ENCODE measurements at regions not wholly inside any gene's neighbourhood (a gene's known extent, or its start where the extent isn't known, plus 50 kb on each side); places are given as distances from the start of the nearest gene placed in this dataset.

DNA sequence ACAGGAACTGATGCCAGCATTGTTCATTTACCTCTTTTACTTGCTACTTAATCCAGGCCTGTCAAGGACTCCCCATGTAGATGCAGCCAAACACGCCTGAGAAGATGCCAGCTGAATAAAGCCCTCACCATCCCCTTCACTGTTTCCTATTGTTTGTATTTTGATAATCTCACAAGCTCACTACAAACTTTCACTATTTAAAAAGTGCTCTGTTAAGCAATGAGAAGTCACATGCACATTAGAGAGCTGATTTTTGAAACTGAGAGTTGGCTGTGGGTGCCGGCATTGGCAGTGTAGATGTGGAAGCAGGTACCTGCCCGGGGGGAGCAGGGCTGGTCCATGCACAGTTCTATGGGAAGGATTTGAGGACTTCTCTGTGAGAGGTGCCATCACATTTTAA is 169.8 kb upstream of the GRB10 start:
- Mint-ChIP-seq H3K27ac (ENCODE audit: unreplicated experiment) (no peak overlapping the region), H3K36me3 (ENCODE audit: insufficient read depth, unreplicated experiment) (no peaks in the 10 kb centered on the region), H3K27me3 (ENCODE audit: unreplicated experiment) (no peaks in the 10 kb centered on the region), H3K9me3 (ENCODE audit: low read depth, unreplicated experiment) (peaks cover 9% of the 10 kb centered on the region), H3K4me3 (ENCODE audit: low read depth, unreplicated experiment) (no peak overlapping the region), H3K4me1 (ENCODE audit: low read depth, unreplicated experiment) (peaks cover 29% of the 10 kb centered on the region)
- no peak for DNase-seq
- intact Hi-C loops (cut with micrococcal nuclease; ENCODE audit: unreplicated experiment), result no loop called here
- BruUV-seq (replicated peaks), result no TSS peak
- CTCF ChIA-PET, result no interaction called here
- TF ChIP-seq, protein P1, sequence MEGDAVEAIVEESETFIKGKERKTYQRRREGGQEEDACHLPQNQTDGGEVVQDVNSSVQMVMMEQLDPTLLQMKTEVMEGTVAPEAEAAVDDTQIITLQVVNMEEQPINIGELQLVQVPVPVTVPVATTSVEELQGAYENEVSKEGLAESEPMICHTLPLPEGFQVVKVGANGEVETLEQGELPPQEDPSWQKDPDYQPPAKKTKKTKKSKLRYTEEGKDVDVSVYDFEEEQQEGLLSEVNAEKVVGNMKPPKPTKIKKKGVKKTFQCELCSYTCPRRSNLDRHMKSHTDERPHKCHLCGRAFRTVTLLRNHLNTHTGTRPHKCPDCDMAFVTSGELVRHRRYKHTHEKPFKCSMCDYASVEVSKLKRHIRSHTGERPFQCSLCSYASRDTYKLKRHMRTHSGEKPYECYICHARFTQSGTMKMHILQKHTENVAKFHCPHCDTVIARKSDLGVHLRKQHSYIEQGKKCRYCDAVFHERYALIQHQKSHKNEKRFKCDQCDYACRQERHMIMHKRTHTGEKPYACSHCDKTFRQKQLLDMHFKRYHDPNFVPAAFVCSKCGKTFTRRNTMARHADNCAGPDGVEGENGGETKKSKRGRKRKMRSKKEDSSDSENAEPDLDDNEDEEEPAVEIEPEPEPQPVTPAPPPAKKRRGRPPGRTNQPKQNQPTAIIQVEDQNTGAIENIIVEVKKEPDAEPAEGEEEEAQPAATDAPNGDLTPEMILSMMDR (IDR thresholded peaks at IDR 0.05; ENCODE audit: unreplicated experiment), result no peak

DNA sequence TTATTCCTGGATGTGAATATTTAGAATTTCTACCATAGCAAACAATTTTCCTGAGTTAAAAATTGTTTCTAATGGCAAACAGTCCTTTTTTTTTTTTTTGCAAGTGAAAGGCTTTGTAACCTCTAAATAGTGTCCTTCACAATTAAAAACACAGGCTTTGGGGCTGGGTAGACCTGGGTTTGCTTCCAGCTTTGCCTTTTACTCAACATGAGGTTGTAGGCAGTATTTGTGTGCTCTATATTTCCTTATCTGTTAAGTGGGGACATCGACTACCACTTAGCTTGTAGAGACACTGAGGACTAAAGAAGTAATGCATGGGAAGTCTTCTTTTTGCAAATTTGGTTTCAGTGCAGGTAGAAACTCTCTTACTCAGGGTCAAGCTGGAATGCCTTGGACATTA is 169.4 kb upstream of the GRB10 start:
- Mint-ChIP-seq H3K4me1 (ENCODE audit: low read depth, unreplicated experiment) (peaks cover 25% of the 10 kb centered on the region), H3K36me3 (ENCODE audit: insufficient read depth, unreplicated experiment) (no peaks in the 10 kb centered on the region), H3K4me3 (ENCODE audit: low read depth, unreplicated experiment) (no peak overlapping the region), H3K9me3 (ENCODE audit: low read depth, unreplicated experiment) (peaks cover 9% of the 10 kb centered on the region), H3K27me3 (ENCODE audit: unreplicated experiment) (no peaks in the 10 kb centered on the region), H3K27ac (ENCODE audit: unreplicated experiment) (no peak overlapping the region)
- intact Hi-C loops (cut with micrococcal nuclease; ENCODE audit: unreplicated experiment), result no loop called here
- CTCF ChIA-PET, result no interaction called here
- TF ChIP-seq, protein P1 (IDR thresholded peaks at IDR 0.05; ENCODE audit: unreplicated experiment), result no peak
- no peak for DNase-seq
- no TSS peak for BruUV-seq (replicated peaks)

DNA sequence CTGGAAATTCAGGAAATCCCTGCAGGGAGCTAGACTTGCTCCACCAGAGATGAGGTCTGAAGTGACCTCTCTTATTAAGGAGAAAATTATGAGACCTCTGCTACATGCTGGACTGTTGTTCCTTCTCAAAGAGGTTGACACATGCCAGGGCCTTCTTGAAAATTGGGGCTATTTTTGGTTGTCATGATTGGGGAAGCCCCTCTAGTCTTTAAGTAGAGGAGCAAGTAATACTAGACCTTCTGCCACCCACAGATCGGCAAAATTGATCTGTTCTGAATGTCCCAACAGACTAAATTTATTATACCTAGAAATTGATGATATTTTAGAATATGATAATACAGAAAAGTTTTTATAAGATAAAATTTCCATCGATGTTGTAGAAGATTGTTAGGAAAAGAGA is 160.8 kb upstream of the GRB10 start:
- H3K27ac Mint-ChIP-seq (ENCODE audit: unreplicated experiment), result no peak overlapping the region
- CTCF ChIA-PET, result no interaction called here
- intact Hi-C loops (cut with micrococcal nuclease; ENCODE audit: unreplicated experiment), result no loop called here
- no peak for DNase-seq
- BruUV-seq (replicated peaks), result no TSS peak
- no peaks in the 10 kb centered on the region for H3K9me3 Mint-ChIP-seq (ENCODE audit: low read depth, unreplicated experiment)
- H3K4me3 Mint-ChIP-seq (ENCODE audit: low read depth, unreplicated experiment), result no peak overlapping the region
- no peaks in the 10 kb centered on the region for H3K36me3 Mint-ChIP-seq (ENCODE audit: insufficient read depth, unreplicated experiment)
- H3K27me3 Mint-ChIP-seq (ENCODE audit: unreplicated experiment), result no peaks in the 10 kb centered on the region
- TF ChIP-seq, protein P1 (IDR thresholded peaks at IDR 0.05; ENCODE audit: unreplicated experiment), result no peak
- no peaks in the 10 kb centered on the region for H3K4me1 Mint-ChIP-seq (ENCODE audit: low read depth, unreplicated experiment)

DNA sequence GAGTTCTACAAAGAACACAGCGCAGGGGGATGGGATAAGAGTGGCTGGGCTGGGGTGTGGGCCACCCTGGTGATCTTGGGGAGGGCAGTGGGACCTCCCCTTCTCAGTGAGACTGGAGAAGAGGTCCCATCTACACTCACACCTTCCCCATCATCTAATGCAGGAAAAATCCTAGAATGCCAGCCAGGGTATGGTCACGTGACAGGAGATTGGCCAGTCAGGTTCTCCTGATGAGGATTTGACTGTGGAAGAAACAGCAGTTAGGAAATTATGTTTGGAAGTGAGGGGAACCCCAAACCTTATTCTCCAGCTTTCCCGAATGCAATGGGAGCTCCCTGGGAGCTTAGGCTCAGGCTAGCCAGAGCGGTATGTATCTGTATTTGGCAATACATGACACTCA is 158.8 kb upstream of the GRB10 start:
- intact Hi-C loops (cut with micrococcal nuclease; ENCODE audit: unreplicated experiment), result no loop called here
- no peaks in the 10 kb centered on the region for H3K36me3 Mint-ChIP-seq (ENCODE audit: insufficient read depth, unreplicated experiment)
- TF ChIP-seq, protein P1 (IDR thresholded peaks at IDR 0.05; ENCODE audit: unreplicated experiment), result no peak
- CTCF ChIA-PET, result no interaction called here
- H3K4me1 Mint-ChIP-seq (ENCODE audit: low read depth, unreplicated experiment), result no peaks in the 10 kb centered on the region
- no peaks in the 10 kb centered on the region for H3K27me3 Mint-ChIP-seq (ENCODE audit: unreplicated experiment)
- H3K27ac Mint-ChIP-seq (ENCODE audit: unreplicated experiment), result no peak overlapping the region
- H3K4me3 Mint-ChIP-seq (ENCODE audit: low read depth, unreplicated experiment), result no peak overlapping the region
- no peak for DNase-seq
- peaks cover 2% of the 10 kb centered on the region for H3K9me3 Mint-ChIP-seq (ENCODE audit: low read depth, unreplicated experiment)
- no TSS peak for BruUV-seq (replicated peaks)

DNA sequence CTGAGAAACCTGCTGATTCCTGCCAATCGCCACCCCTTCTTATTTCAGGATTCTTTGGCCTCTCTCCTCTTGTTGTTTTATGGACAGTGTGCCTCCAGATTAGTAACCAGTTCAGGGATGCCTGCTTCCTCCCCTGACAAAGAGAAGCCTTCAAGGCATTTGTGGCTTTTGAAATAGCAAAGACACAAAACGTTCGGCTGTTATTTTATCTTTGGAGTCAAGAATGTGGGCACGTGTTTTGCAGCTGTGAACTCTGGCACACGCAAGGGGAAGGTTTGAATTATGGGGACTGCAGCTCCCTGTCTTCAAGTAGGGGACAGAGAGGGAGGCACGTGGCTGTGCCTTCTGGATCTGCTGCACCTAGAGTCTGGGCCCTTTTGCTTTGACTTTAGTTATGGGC is 157.9 kb upstream of the GRB10 start:
- H3K36me3 Mint-ChIP-seq (ENCODE audit: insufficient read depth, unreplicated experiment), result no peaks in the 10 kb centered on the region
- CTCF ChIA-PET, result no interaction called here
- no peak overlapping the region for H3K4me3 Mint-ChIP-seq (ENCODE audit: low read depth, unreplicated experiment)
- no TSS peak for BruUV-seq (replicated peaks)
- no peaks in the 10 kb centered on the region for H3K4me1 Mint-ChIP-seq (ENCODE audit: low read depth, unreplicated experiment)
- intact Hi-C loops (cut with micrococcal nuclease; ENCODE audit: unreplicated experiment), result no loop called here
- H3K27ac Mint-ChIP-seq (ENCODE audit: unreplicated experiment), result no peak overlapping the region
- no peak for DNase-seq
- TF ChIP-seq, protein P1 (IDR thresholded peaks at IDR 0.05; ENCODE audit: unreplicated experiment), result no peak
- no peaks in the 10 kb centered on the region for H3K27me3 Mint-ChIP-seq (ENCODE audit: unreplicated experiment)
- H3K9me3 Mint-ChIP-seq (ENCODE audit: low read depth, unreplicated experiment), result peaks cover 2% of the 10 kb centered on the region
